H9 (cell line): ENCODE measurements at regions not wholly inside any gene's neighbourhood (a gene's known extent, or its start where the extent isn't known, plus 50 kb on each side); places are given as distances from the start of the nearest gene placed in this dataset.

Experiments
- DNase-seq: peaks from one replicate; pipeline ENCODE4 v3.0.0-alpha.2; 2017
- H2AFZ ChIP-seq: one replicate; pipeline ENCODE4 v1.6.1; 2013; ENCODE audit warnings: mild to moderate bottlenecking, low read length, control low read depth, moderate library complexity
- H2AK5ac ChIP-seq: 2 replicates; pipeline ENCODE4 v1.6.1; 2013; ENCODE audit warnings: low read length, control low read depth, mixed read lengths; ENCODE audit not compliant: insufficient read length
- H2BK120ac ChIP-seq: one replicate; pipeline ENCODE4 v1.6.1; 2013; ENCODE audit warnings: low read depth, mild to moderate bottlenecking, low read length, control low read depth, inconsistent platforms; ENCODE audit not compliant: poor library complexity, severe bottlenecking
- H2BK12ac ChIP-seq: 2 replicates; pipeline ENCODE4 v1.6.1; 2013; ENCODE audit warnings: low read length, control low read depth, mixed read lengths, low read depth; ENCODE audit not compliant: insufficient read length
- H2BK15ac ChIP-seq: 2 replicates; pipeline ENCODE4 v1.6.1; 2013; ENCODE audit warnings: low read depth, low read length, control low read depth
- H2BK20ac ChIP-seq: one replicate; pipeline ENCODE4 v1.6.1; 2013; ENCODE audit warnings: low read depth, mild to moderate bottlenecking, low read length, control low read depth, inconsistent platforms; ENCODE audit not compliant: poor library complexity, severe bottlenecking
- H2BK5ac ChIP-seq: 2 replicates; pipeline ENCODE4 v1.6.1; 2013; ENCODE audit warnings: low read length, control low read depth, mixed read lengths; ENCODE audit not compliant: insufficient read length
- H3K14ac ChIP-seq: 2 replicates; pipeline ENCODE4 v1.6.1; 2013; ENCODE audit warnings: low read length, control low read depth; ENCODE audit not compliant: insufficient read depth
- H3K18ac ChIP-seq: 2 replicates; pipeline ENCODE4 v1.6.1; 2013; ENCODE audit warnings: low read depth, mild to moderate bottlenecking, mixed read lengths, low read length, control low read depth; ENCODE audit not compliant: insufficient read length
- H3K23ac ChIP-seq: 2 replicates; pipeline ENCODE4 v1.6.1; 2013; ENCODE audit warnings: low read length, control low read depth, mixed read lengths, low read depth; ENCODE audit not compliant: insufficient read length
- H3K23me2 ChIP-seq: 2 replicates; pipeline ENCODE4 v1.6.1; 2013; ENCODE audit warnings: low read depth, mild to moderate bottlenecking, mixed read lengths, low read length, control low read depth; ENCODE audit not compliant: insufficient read length, poor library complexity, severe bottlenecking
- H3K27ac ChIP-seq: 2 replicates; pipeline ENCODE4 v1.5.1; 2013; ENCODE audit warnings: low read length, control low read depth, mixed read lengths, low read depth; ENCODE audit not compliant: insufficient read length
- H3K27me3 ChIP-seq: 2 replicates; pipeline ENCODE4 v1.6.1; 2013; ENCODE audit warnings: low read length, control low read depth, inconsistent platforms; ENCODE audit not compliant: insufficient read depth
- H3K4ac ChIP-seq: 2 replicates; pipeline ENCODE4 v1.6.1; 2013; ENCODE audit warnings: low read depth, mild to moderate bottlenecking, control low read depth, inconsistent platforms, low read length, moderate library complexity
- H3K4me1 ChIP-seq: 2 replicates; pipeline ENCODE4 v1.6.1; 2013; ENCODE audit warnings: low read length, control low read depth, inconsistent platforms; ENCODE audit not compliant: insufficient read depth
- H3K4me2 ChIP-seq: 2 replicates; pipeline ENCODE4 v1.6.1; 2013; ENCODE audit warnings: low read length, control low read depth, mixed read lengths; ENCODE audit not compliant: insufficient read length, insufficient read depth
- H3K56ac ChIP-seq: 2 replicates; pipeline ENCODE4 v1.6.1; 2013; ENCODE audit warnings: low read depth, mild to moderate bottlenecking, mixed read lengths, low read length, control low read depth; ENCODE audit not compliant: insufficient read length
- H3K79me1 ChIP-seq: 2 replicates; pipeline ENCODE4 v1.6.1; 2013; ENCODE audit warnings: low read depth, mild to moderate bottlenecking, moderate library complexity, low read length, control low read depth, inconsistent platforms; ENCODE audit not compliant: insufficient read depth, poor library complexity, severe bottlenecking
- H3K79me2 ChIP-seq: 2 replicates; pipeline ENCODE4 v1.6.1; 2013; ENCODE audit warnings: low read length, control low read depth, inconsistent platforms; ENCODE audit not compliant: insufficient read depth
- H3K9ac ChIP-seq: 2 replicates; pipeline ENCODE4 v1.6.1; 2013; ENCODE audit warnings: low read length, control low read depth, mixed read lengths; ENCODE audit not compliant: insufficient read length; ENCODE audit errors: extremely low read depth
- H3K9me3 ChIP-seq: one replicate; pipeline ENCODE4 v1.6.1; 2013; ENCODE audit warnings: low read depth, low read length, inconsistent platforms; ENCODE audit not compliant: control insufficient read depth
- H3T11ph ChIP-seq: one replicate; pipeline ENCODE4 v1.6.1; 2013; ENCODE audit warnings: mild to moderate bottlenecking, low read length, control low read depth, inconsistent platforms
- H4K20me1 ChIP-seq: one replicate; pipeline ENCODE4 v1.6.1; 2013; ENCODE audit not compliant: control insufficient read depth, insufficient read length, insufficient read depth
- H4K5ac ChIP-seq: 2 replicates; pipeline ENCODE4 v1.6.1; 2013; ENCODE audit warnings: low read depth, mild to moderate bottlenecking, mixed read lengths, low read length, control low read depth; ENCODE audit not compliant: insufficient read length
- H4K8ac ChIP-seq: replicated peaks from 2 replicates; pipeline ENCODE4 v1.6.1; 2013; ENCODE audit warnings: low read length, control low read depth, mixed read lengths, low read depth; ENCODE audit not compliant: insufficient read length
- H4K91ac ChIP-seq: 2 replicates; pipeline ENCODE4 v1.6.1; 2013; ENCODE audit warnings: low read depth, mild to moderate bottlenecking, moderate library complexity, mixed read lengths, low read length, control low read depth; ENCODE audit not compliant: insufficient read length
- H3K27ac Mint-ChIP-seq, 3 experiments: 2 replicates in 2 of 3; 3 replicates in 1 of 3; pipeline ENCODE4 v1.8.0; 2020 to 2021; ENCODE audit warnings: mixed read lengths in 3 of 3, mild to moderate bottlenecking in 1 of 3, moderate library complexity in 1 of 3
- H3K27me3 Mint-ChIP-seq: 2 replicates; pipeline ENCODE4 v1.8.0; 2021; ENCODE audit warnings: low read depth, mild to moderate bottlenecking, moderate library complexity, mixed read lengths
- H3K36me3 Mint-ChIP-seq, 3 experiments: 2 replicates in 2 of 3; 3 replicates in 1 of 3; pipeline ENCODE4 v1.8.0; 2020 to 2021; ENCODE audit warnings: low read depth in 3 of 3, mixed read lengths in 3 of 3; ENCODE audit not compliant: insufficient read depth in 1 of 3
- H3K4me1 Mint-ChIP-seq, 2 experiments: 2 replicates each; pipeline ENCODE4 v1.8.0; 2020; ENCODE audit warnings: mixed read lengths in 2 of 2
- H3K4me3 Mint-ChIP-seq, 2 experiments: 2 replicates in 1 of 2; 3 replicates in 1 of 2; pipeline ENCODE4 v1.8.0; 2020 to 2021; ENCODE audit warnings: mild to moderate bottlenecking in 2 of 2, mixed read lengths in 2 of 2, moderate library complexity in 1 of 2
- H3K9me3 Mint-ChIP-seq, 2 experiments: 2 replicates in 1 of 2; 3 replicates in 1 of 2; pipeline ENCODE4 v1.8.0; 2020; ENCODE audit warnings: mild to moderate bottlenecking in 2 of 2, mixed read lengths in 2 of 2, moderate library complexity in 1 of 2
- WGBS: extraction: QIAGEN DNeasy Blood & Tissue Kit; methylation state at CpG from one replicate; pipeline ENCODE4 v1.1.7; 2013; ENCODE audit warnings: missing lambda C conversion rate, low lambda C conversion rate, mixed read lengths; ENCODE audit not compliant: insufficient read length; ENCODE audit errors: extremely low coverage; 5-methylcytosine and 5-hydroxymethylcytosine counted together
- TF ChIP-seq, protein P1 (sequence below): fragments of 200-600 bp; sonication (generic); conservative IDR thresholded peaks from 3 replicates; pipeline ENCODE4 v1.8.0; 2021; ENCODE audit warnings: antibody characterized with exemption, mild to moderate bottlenecking

DNA sequence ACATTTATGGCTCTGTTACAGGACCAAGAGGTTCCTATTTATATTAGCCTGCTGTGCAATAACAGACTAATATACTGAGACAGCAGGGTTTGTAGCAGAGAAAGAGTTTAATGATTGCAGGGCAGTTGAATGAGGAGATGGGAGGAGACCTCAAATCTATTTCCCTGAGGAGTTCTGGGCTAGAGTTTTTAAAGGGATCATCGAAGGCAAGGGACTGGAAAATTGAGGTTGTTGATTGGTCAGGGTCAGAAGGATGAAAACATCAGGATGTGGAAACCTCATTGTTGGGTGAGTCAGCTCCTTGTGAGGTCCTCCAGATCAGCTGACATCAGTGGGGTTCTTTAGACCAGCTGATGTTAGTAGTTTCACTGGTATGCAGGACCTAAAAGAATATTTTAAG, 60.6 kb upstream of the GOLGA8B start:
- TF ChIP-seq, protein P1, sequence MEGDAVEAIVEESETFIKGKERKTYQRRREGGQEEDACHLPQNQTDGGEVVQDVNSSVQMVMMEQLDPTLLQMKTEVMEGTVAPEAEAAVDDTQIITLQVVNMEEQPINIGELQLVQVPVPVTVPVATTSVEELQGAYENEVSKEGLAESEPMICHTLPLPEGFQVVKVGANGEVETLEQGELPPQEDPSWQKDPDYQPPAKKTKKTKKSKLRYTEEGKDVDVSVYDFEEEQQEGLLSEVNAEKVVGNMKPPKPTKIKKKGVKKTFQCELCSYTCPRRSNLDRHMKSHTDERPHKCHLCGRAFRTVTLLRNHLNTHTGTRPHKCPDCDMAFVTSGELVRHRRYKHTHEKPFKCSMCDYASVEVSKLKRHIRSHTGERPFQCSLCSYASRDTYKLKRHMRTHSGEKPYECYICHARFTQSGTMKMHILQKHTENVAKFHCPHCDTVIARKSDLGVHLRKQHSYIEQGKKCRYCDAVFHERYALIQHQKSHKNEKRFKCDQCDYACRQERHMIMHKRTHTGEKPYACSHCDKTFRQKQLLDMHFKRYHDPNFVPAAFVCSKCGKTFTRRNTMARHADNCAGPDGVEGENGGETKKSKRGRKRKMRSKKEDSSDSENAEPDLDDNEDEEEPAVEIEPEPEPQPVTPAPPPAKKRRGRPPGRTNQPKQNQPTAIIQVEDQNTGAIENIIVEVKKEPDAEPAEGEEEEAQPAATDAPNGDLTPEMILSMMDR = no peak
- Histone ChIP-seq H3K79me1 (no peaks in the 10 kb centered on the region), H3K56ac (no peak overlapping the region), H3K14ac (no peak overlapping the region), H3K9ac (no peak overlapping the region), H4K91ac (no peak overlapping the region), H3K4me1 (no peaks in the 10 kb centered on the region), H2BK15ac (no peak overlapping the region), H3T11ph (no peak overlapping the region), H2BK120ac (no peak overlapping the region), H3K27ac (no peak overlapping the region), H4K5ac (no peak overlapping the region), H4K20me1 (no peaks in the 10 kb centered on the region), H3K79me2 (no peaks in the 10 kb centered on the region), H3K23ac (no peak overlapping the region), H3K9me3 (no peaks in the 10 kb centered on the region), H2AK5ac (no peak overlapping the region), H2AFZ (no peak overlapping the region), H3K27me3 (no peaks in the 10 kb centered on the region), H3K18ac (no peak overlapping the region), H2BK5ac (no peak overlapping the region), H4K8ac (no peak overlapping the region), H3K23me2 (no peaks in the 10 kb centered on the region), H3K4me2 (no peak overlapping the region), H3K4ac (no peak overlapping the region), H2BK12ac (no peak overlapping the region), H2BK20ac (no peak overlapping the region)
- no peaks in the 10 kb centered on the region; the same call in 1 of the 2 replicates for H3K27me3 Mint-ChIP-seq
- H3K27ac Mint-ChIP-seq = no peak overlapping the region
- peaks cover 0 to 3% of the 10 kb centered on the region in 2 experiments; a peak in 3 of 5 replicates for H3K9me3 Mint-ChIP-seq
- no peak overlapping the region for H3K4me3 Mint-ChIP-seq
- H3K36me3 Mint-ChIP-seq = peaks cover 0 to 2% (median 0%) of the 10 kb centered on the region in 3 experiments; a peak in 1 of 7 replicates
- no peak for DNase-seq
- WGBS = no CpG with 5 or more reads among the region's 1 CpG
- peaks cover 8 to 17% of the 10 kb centered on the region in 2 experiments for H3K4me1 Mint-ChIP-seq
